C4-2B (cell line): ENCODE measurements at regions not wholly inside any gene's neighbourhood (a gene's known extent, or its start where the extent isn't known, plus 50 kb on each side); places are given as distances from the start of the nearest gene placed in this dataset.

Experiments used
- ZFX ChIP-seq: fragments of 450-650 bp; IDR thresholded peaks from 2 replicates; pipeline ENCODE4 v1.6.1; 2017
- TF ChIP-seq, protein P1 (sequence below): fragments of 450-650 bp; conservative IDR thresholded peaks from 2 replicates; pipeline ENCODE4 v1.5.1; 2017; ENCODE audit warnings: mild to moderate bottlenecking

GRCh38 chr2:12047761-12048160 lies 301.3 kb downstream of the LPIN1 start:
- TF ChIP-seq, protein P1, sequence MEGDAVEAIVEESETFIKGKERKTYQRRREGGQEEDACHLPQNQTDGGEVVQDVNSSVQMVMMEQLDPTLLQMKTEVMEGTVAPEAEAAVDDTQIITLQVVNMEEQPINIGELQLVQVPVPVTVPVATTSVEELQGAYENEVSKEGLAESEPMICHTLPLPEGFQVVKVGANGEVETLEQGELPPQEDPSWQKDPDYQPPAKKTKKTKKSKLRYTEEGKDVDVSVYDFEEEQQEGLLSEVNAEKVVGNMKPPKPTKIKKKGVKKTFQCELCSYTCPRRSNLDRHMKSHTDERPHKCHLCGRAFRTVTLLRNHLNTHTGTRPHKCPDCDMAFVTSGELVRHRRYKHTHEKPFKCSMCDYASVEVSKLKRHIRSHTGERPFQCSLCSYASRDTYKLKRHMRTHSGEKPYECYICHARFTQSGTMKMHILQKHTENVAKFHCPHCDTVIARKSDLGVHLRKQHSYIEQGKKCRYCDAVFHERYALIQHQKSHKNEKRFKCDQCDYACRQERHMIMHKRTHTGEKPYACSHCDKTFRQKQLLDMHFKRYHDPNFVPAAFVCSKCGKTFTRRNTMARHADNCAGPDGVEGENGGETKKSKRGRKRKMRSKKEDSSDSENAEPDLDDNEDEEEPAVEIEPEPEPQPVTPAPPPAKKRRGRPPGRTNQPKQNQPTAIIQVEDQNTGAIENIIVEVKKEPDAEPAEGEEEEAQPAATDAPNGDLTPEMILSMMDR, result no peak
- no peak for TF ChIP-seq ZFX
